ENCODE measurements at regions not wholly inside any gene's neighbourhood (a gene's known extent, or its start where the extent isn't known, plus 50 kb on each side); places are given as distances from the start of the nearest gene placed in this dataset.

- TF ChIP-seq THRAP3 (IDR thresholded peaks at IDR 0.05; ENCODE audit: borderline replicate concordance) (no peak), ETS1 (conservative IDR thresholded peaks at IDR 0.05; ENCODE audit: control insufficient read depth, low read depth, low read length) (no peak), ELK1 (CRISPR knock-in tag; IDR thresholded peaks at IDR 0.05) (no peak)
Measured at GRCh38 chr9:30714389-30714788, 1670.1 kb upstream of the ACO1 start (continued).

GRCh38 chr9:30718483-30718882 lies 1666.0 kb upstream of the ACO1 start:
- intact Hi-C loops (cut with micrococcal nuclease), result no loop called here
- Histone ChIP-seq H2AFZ (ENCODE audit: low read depth, low read length) (no peak overlapping the region), H3K4me2 (ENCODE audit: insufficient read depth, low read length) (no peak overlapping the region), H3K27me3 (ENCODE audit: control insufficient read depth in 2 of 2, insufficient read depth in 2 of 2, low read length in 2 of 2) (no peaks in the 10 kb centered on the region), H3K4me1 (replicated peaks in 1 of 2; ENCODE audit: control insufficient read depth in 2 of 2, insufficient read depth in 2 of 2, low read length in 2 of 2) (no peaks in the 10 kb centered on the region), H3K9me1 (ENCODE audit: control insufficient read depth, insufficient read depth, low read length) (no peaks in the 10 kb centered on the region), H3K36me3 (ENCODE audit: control insufficient read depth, insufficient read depth, low read length) (no peaks in the 10 kb centered on the region), H3K9me3 (replicated peaks; ENCODE audit: control insufficient read depth, insufficient read depth, low read depth, low read length) (no peaks in the 10 kb centered on the region), H3K27ac (ENCODE audit: extremely low read depth, low read depth, low read length) (no peak overlapping the region), H3K9ac (ENCODE audit: insufficient read depth in 1 of 2, low read depth in 2 of 2, low read length in 2 of 2) (no peak overlapping the region), H3K79me2 (ENCODE audit: control insufficient read depth, insufficient read depth, low read length) (no peaks in the 10 kb centered on the region), H3K4me3 (no peak overlapping the region), H4K20me1 (replicated peaks; ENCODE audit: control insufficient read depth, insufficient read depth, low read length) (no peaks in the 10 kb centered on the region)
- in situ Hi-C loops (cut with MboI), result no loop called here
- no CpG with 5 or more reads among the region's 1 CpG for WGBS (ENCODE audit: insufficient coverage, low coverage, missing lambda C conversion rate)
- DNase-seq (ENCODE audit: extremely low read depth in 1 of 4, low spot score in 3 of 4), result no peak
- FAIRE-seq, result no peak
- no TSS peak for BruUV-seq (replicated peaks)
- POLR2A ChIA-PET, result no interaction called here
- ATAC-seq, result no peak
- CTCF ChIA-PET (ENCODE audit: low intra/inter-chr PET ratio), result no interaction called here
- no peak for TF ChIP-seq ZBTB40 (IDR thresholded peaks at IDR 0.05)
- TF ChIP-seq ZBTB40 (CRISPR knock-in tag; IDR thresholded peaks at IDR 0.05), result no peak
- TF ChIP-seq ZNF589 (CRISPR knock-in tag; IDR thresholded peaks at IDR 0.05; ENCODE audit: low read depth), result no peak
- TF ChIP-seq HNRNPK (IDR thresholded peaks at IDR 0.05; ENCODE audit: low read depth, low read length, poor library complexity, severe bottlenecking), result no peak
- no peak for TF ChIP-seq NFATC3 (IDR thresholded peaks at IDR 0.05)
- no peak for TF ChIP-seq RBFOX2 (IDR thresholded peaks at IDR 0.05; ENCODE audit: low read depth, low read length)

Measured in K562 (cell line).